ENCODE measurements at regions not wholly inside any gene's neighbourhood (a gene's known extent, or its start where the extent isn't known, plus 50 kb on each side); places are given as distances from the start of the nearest gene placed in this dataset.

DNA sequence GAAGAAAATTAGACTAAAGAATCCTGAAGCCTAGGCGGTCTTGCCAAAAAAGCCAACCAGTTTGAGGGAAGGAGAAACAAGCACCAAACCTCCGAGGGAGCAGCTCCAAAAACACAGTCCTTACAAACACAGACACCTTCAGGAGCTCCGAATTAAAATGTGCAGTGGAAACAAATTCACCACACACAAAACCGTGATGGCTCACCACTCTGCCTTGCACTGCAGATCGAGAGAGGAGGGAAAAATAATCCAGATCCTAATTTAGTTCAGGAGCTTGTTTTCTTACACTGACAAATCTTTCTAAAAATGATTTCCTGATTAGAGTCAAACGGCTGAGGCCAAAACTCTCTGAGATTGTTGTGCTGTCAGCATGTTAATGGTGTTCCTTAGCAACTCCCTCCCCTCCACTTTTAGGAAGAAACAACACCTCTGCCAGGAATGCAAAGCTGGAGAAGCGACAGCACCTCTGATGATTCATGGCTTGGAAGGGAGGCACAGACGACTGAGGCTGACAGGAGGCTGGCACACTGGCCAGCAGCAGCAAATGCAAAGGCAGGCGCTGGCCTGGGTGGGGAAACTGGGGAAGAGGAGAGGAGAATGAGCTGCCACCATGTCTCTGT lies 249.4 kb upstream of the KLHL29 start:
- CTCF ChIA-PET: no interaction called here
- DNase-seq: no peak
- no peaks in the 10 kb centered on the region for H3K36me3 Mint-ChIP-seq (ENCODE audit: low read depth)
- no peak for ATAC-seq
- intact Hi-C loops (cut with DNase I, micrococcal nuclease): no loop called here
- H3K27ac Mint-ChIP-seq: no peak overlapping the region
- peaks cover 8% of the 10 kb centered on the region for H3K27me3 Mint-ChIP-seq
- H3K4me1 Mint-ChIP-seq: no peaks in the 10 kb centered on the region
- no peaks in the 10 kb centered on the region for H3K9me3 Mint-ChIP-seq (ENCODE audit: low read depth)
- POLR2A ChIA-PET: no interaction called here
- no peak overlapping the region for H3K4me3 Mint-ChIP-seq

DNA sequence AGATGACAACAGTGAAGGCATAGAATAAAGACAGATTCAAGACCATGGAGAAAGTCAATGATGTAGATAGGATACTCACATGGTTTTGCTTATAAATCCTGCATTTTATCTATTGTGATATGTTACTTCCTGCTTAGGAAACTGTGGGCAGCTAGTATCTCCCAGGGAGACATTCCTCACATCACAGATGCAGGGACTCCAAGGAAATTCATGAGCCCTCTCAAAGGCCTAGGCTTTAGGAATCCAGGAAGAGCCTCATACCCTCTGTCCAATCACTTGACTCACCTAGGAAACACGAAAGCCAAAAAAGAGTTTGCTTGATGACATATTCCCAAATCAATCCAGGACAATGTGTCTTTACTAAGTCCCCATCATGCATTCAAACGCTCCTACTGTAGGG lies 247.8 kb upstream of the KLHL29 start:
- no peaks in the 10 kb centered on the region for H3K36me3 Mint-ChIP-seq (ENCODE audit: low read depth)
- DNase-seq (no peak), ATAC-seq (no peak)
- peaks cover 8% of the 10 kb centered on the region for H3K27me3 Mint-ChIP-seq
- H3K4me1 Mint-ChIP-seq: no peaks in the 10 kb centered on the region
- no peak overlapping the region for H3K27ac Mint-ChIP-seq
- intact Hi-C loops (cut with DNase I, micrococcal nuclease): no loop called here
- ChIA-PET CTCF (no interaction called here), POLR2A (no interaction called here)
- no peak overlapping the region for H3K4me3 Mint-ChIP-seq
- H3K9me3 Mint-ChIP-seq (ENCODE audit: low read depth): no peaks in the 10 kb centered on the region

DNA sequence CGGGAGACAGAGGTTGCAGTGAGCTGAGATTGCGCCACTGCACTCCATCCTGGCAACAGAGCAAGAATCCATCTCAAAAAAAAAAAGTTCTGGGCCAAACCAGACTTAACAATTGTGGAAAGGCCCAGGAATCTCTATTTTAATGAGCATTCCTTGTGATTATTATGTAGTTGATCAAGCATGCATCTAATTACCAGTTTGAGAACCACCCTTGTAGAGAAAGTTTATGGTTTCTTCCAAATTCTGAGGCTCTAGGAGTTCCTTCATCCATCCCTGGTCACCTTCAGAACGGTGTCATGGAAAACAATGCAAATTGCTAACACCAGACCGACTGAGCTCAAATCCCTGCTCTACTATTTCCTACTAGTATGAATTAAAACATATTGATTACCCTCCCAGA lies 246.3 kb upstream of the KLHL29 start:
- Mint-ChIP-seq H3K36me3 (ENCODE audit: low read depth) (no peaks in the 10 kb centered on the region), H3K4me1 (no peaks in the 10 kb centered on the region), H3K27ac (no peak overlapping the region), H3K27me3 (peaks cover 8% of the 10 kb centered on the region), H3K9me3 (ENCODE audit: low read depth) (no peaks in the 10 kb centered on the region), H3K4me3 (no peak overlapping the region)
- CTCF ChIA-PET: interaction anchor here (0.6 kb wide), 1 partner anchor 1659 kb away, joined by 3 read pairs; no protein-coding TSS in a partner anchor
- POLR2A ChIA-PET: no interaction called here
- ATAC-seq (no peak), DNase-seq (no peak)
- intact Hi-C loops (cut with DNase I, micrococcal nuclease): no loop called here

DNA sequence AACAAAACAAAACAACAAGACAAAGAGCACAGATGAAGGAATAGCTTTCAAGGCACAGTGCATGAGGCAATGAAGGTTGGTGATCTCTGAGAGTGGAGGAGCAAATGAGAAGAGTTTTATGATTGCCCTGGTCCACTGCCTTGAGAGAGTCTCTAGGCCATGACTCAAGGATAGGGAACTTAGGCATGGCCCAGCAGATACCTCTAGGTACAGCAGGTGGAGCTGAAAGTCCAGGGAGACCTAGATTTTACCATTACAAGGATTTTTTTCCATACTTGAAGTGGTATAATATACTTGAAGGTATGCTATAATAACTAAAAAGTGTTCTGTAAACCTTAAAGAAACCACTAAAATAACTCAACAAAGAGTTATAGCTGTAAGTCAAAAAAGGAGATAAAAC lies 239.5 kb upstream of the KLHL29 start:
- Mint-ChIP-seq H3K27me3 (peaks cover 19% of the 10 kb centered on the region), H3K27ac (no peak overlapping the region), H3K9me3 (ENCODE audit: low read depth) (no peaks in the 10 kb centered on the region), H3K4me1 (no peaks in the 10 kb centered on the region), H3K4me3 (no peak overlapping the region), H3K36me3 (ENCODE audit: low read depth) (no peaks in the 10 kb centered on the region)
- DNase-seq: no peak
- CTCF ChIA-PET: interaction anchor here (1.2 kb wide), 1 partner anchor 14 kb away, joined by 3 read pairs; no protein-coding TSS in a partner anchor
- POLR2A ChIA-PET: no interaction called here
- ATAC-seq: no peak
- intact Hi-C loops (cut with DNase I, micrococcal nuclease): no loop called here

DNA sequence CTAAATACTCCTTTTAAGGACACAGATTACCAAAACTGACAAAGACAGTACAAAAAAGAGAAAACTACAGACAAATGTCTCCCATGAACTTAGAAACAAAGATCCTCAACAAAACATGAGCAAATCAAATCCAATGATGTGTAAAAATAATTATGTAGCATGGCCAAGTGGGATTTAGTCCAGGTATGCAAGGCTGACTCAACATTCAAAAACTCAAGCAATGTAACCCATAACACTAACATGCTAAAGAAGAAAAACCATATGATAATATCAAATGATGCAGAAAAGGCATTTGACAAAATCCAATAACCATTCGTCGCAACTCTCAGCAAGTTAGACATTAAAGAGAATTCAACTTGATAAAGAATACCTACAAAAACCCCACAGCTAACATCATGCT lies 239.0 kb upstream of the KLHL29 start:
- intact Hi-C loops (cut with DNase I, micrococcal nuclease): no loop called here
- Mint-ChIP-seq H3K4me3 (no peak overlapping the region), H3K9me3 (ENCODE audit: low read depth) (no peaks in the 10 kb centered on the region), H3K36me3 (ENCODE audit: low read depth) (no peaks in the 10 kb centered on the region), H3K27me3 (peaks cover 23% of the 10 kb centered on the region), H3K4me1 (no peaks in the 10 kb centered on the region), H3K27ac (no peak overlapping the region)
- ChIA-PET CTCF (interaction anchor here (1.2 kb wide), 1 partner anchor 15 kb away, joined by 3 read pairs; no protein-coding TSS in a partner anchor), POLR2A (no interaction called here)
- DNase-seq (no peak), ATAC-seq (no peak)

DNA sequence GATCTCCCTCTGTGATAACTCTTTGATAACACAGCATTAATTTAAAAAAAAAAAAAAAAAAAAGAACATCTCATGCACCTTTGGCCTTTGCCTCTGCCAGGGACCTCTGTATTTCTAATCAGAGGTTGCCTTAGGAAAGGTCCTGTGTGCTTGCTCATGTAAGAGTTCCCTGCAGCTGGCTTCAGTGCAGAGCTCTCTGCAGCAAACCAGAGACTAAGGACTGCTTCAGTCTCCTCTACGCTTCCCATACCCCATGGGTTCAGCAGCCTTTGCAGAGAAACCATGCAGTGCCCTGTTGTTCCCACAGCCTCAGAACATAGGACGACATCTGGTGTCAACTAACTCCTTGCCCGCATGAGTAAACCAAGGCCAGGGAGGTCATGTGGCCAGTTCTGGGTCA lies 236.6 kb upstream of the KLHL29 start:
- ATAC-seq: no peak
- Mint-ChIP-seq H3K36me3 (ENCODE audit: low read depth) (no peaks in the 10 kb centered on the region), H3K9me3 (ENCODE audit: low read depth) (no peaks in the 10 kb centered on the region), H3K4me3 (no peak overlapping the region), H3K4me1 (no peaks in the 10 kb centered on the region), H3K27ac (no peak overlapping the region), H3K27me3 (peaks cover 24% of the 10 kb centered on the region)
- DNase-seq: no peak
- ChIA-PET POLR2A (no interaction called here), CTCF (interaction anchor here (0.7 kb wide), 1 partner anchor 15 kb away, joined by 3 read pairs; no protein-coding TSS in a partner anchor)
- intact Hi-C loops (cut with DNase I, micrococcal nuclease): no loop called here

DNA sequence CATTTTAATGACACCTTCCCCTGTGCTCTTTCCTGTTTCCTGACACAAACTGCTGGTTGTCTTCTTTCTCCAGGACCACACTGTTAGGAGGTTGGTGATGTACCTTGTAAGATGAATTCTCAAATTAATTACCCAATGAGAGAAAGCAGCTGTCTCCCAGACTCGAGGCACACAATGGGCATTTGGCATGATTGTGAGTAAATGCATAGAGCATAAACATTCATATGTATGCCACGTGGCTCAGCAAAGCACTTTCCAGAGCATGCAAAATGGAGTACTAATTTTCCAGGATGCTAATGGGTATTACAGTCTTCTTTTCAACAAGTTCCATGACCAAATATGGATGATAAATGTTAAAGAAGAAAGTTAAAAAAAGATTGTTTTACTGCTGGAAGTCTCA lies 235.2 kb upstream of the KLHL29 start:
- ATAC-seq (no peak), DNase-seq (no peak)
- POLR2A ChIA-PET: no interaction called here
- Mint-ChIP-seq H3K4me3 (no peak overlapping the region), H3K4me1 (no peaks in the 10 kb centered on the region), H3K27ac (no peak overlapping the region), H3K9me3 (ENCODE audit: low read depth) (no peaks in the 10 kb centered on the region), H3K27me3 (peaks cover 24% of the 10 kb centered on the region), H3K36me3 (ENCODE audit: low read depth) (no peaks in the 10 kb centered on the region)
- CTCF ChIA-PET: no interaction called here
- intact Hi-C loops (cut with DNase I, micrococcal nuclease): no loop called here

DNA sequence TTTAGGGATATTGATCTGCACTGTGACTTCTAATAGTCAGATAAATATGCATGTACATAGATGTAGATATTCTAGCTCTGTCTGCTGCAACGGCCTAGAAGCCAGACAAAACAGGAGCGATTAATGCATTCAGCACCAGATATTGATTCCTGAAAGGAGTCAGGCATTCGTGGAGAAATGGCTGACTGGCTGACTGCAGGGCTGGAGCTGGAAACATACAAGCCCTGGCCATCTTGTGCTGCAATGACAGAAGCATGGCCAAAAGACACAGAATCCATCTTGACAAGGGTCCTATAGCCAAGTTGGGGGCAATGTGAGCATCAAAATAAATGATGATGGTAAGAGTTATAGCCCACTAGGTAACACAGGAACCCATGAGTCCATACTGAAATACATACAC lies 231.5 kb upstream of the KLHL29 start:
- H3K27ac Mint-ChIP-seq: no peak overlapping the region
- CTCF ChIA-PET: no interaction called here
- H3K9me3 Mint-ChIP-seq (ENCODE audit: low read depth): no peaks in the 10 kb centered on the region
- intact Hi-C loops (cut with DNase I, micrococcal nuclease): no loop called here
- no peak for ATAC-seq
- H3K4me1 Mint-ChIP-seq: no peaks in the 10 kb centered on the region
- no peak overlapping the region for H3K4me3 Mint-ChIP-seq
- H3K27me3 Mint-ChIP-seq: peaks cover 16% of the 10 kb centered on the region
- POLR2A ChIA-PET: no interaction called here
- no peaks in the 10 kb centered on the region for H3K36me3 Mint-ChIP-seq (ENCODE audit: low read depth)
- DNase-seq: no peak

DNA sequence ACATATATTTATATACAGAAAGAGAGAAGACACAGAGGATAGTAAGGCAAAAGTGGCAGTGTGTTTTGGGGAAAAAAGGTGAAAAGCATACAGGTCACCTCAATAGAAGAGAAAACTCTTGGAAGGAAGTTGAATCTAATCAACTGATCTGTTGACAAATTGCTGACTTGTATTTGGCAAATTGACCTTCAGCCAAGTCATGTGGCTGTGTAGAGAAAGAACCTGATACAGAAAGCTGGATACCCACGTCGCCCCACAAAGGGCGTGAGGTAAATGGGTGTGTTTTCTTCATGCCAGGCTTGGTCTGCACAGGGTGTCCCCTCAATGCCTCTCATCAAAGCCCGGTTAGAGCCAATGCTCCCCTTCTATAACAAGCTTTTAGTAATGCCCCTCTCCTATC lies 230.0 kb upstream of the KLHL29 start:
- intact Hi-C loops (cut with DNase I, micrococcal nuclease): no loop called here
- Mint-ChIP-seq H3K27ac (no peak overlapping the region), H3K36me3 (ENCODE audit: low read depth) (no peaks in the 10 kb centered on the region), H3K4me1 (no peaks in the 10 kb centered on the region), H3K27me3 (peaks cover 13% of the 10 kb centered on the region), H3K9me3 (ENCODE audit: low read depth) (no peaks in the 10 kb centered on the region), H3K4me3 (no peak overlapping the region)
- POLR2A ChIA-PET: no interaction called here
- ATAC-seq: no peak
- CTCF ChIA-PET: no interaction called here
- no peak for DNase-seq

DNA sequence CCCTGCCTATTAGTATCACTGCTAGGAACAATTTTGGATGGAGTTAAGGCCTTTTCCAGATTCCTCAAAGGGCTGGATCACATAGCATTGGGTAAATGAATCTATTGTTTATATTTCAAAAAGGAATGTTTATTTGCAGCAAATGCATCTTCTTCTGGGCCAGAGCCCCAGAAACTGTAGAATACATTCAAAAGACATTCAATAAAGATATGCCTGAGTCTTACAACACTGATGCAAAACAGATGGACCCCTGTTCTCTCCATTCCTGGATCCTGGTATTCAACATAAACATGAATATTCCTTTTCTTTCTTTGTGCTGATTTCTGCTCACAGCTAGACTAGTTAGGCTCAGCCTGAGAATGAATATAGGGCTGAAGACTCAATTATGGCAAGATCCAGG lies 227.2 kb upstream of the KLHL29 start:
- no peaks in the 10 kb centered on the region for H3K9me3 Mint-ChIP-seq (ENCODE audit: low read depth)
- POLR2A ChIA-PET: no interaction called here

DNA sequence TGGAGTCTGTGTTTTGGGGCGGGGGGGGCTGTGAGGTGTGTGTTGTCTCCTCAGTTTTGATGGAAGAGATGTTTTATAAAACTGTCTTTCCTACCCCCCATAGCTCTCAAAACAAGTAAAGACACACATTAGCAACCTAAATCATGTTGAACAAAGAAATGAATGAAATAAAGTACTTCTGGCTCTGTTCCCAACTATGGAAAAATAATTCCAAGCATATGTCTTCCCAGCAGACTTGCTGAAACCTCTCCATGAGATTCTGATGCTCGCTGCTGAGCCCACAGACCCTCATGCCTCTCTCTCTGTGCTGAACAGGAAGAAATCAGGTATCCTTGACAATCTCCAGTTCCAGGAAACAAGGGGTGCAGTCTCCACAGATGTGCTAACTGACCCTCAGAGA lies 226.7 kb upstream of the KLHL29 start:
- no peak for DNase-seq
- no peaks in the 10 kb centered on the region for H3K4me1 Mint-ChIP-seq
- no peak for ATAC-seq
- ChIA-PET CTCF (no interaction called here), POLR2A (no interaction called here)
- H3K4me3 Mint-ChIP-seq: no peak overlapping the region
- H3K9me3 Mint-ChIP-seq (ENCODE audit: low read depth): no peaks in the 10 kb centered on the region
- H3K27me3 Mint-ChIP-seq: peaks cover 6% of the 10 kb centered on the region
- H3K27ac Mint-ChIP-seq: no peak overlapping the region
- intact Hi-C loops (cut with DNase I, micrococcal nuclease): no loop called here
- no peaks in the 10 kb centered on the region for H3K36me3 Mint-ChIP-seq (ENCODE audit: low read depth)

More for the DNA sequence above, 227.2 kb upstream of the KLHL29 start:
- no peak overlapping the region for H3K4me3 Mint-ChIP-seq
- intact Hi-C loops (cut with DNase I, micrococcal nuclease): no loop called here
- H3K27ac Mint-ChIP-seq: no peak overlapping the region
- no peaks in the 10 kb centered on the region for H3K36me3 Mint-ChIP-seq (ENCODE audit: low read depth)
- H3K27me3 Mint-ChIP-seq: peaks cover 6% of the 10 kb centered on the region
- CTCF ChIA-PET: no interaction called here
- ATAC-seq (no peak), DNase-seq (no peak)
- H3K4me1 Mint-ChIP-seq: no peaks in the 10 kb centered on the region

DNA sequence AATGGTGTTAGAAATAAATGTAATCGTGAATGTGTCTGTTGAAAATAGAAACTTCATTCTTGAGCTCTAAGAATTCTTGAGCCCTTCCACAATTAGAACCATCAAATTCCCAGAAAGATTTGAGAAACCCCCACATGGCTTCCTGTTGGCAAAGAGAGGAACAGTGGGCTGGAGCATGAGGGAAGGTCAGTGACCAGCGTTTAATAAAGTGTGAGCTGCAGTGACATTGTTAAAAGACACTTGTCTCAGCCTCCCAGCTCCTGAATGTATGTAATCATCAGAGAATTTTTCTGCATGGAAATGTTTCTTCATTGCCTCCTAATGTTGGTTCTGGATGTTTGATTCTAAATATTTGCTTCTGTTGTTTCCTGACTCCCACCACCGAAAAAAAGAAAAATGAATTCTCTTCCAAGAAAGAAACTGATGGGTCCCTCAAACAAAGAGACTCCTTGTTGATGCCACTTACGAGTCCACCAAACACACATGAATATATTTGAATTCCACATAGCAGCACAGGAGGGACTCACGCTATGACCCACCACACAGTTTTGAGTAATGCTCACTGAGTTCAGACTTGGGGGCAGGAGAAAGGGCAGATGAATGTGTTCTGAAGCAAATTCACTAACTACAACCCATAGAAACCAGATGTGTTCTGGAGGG lies 225.1 kb upstream of the KLHL29 start:
- no peaks in the 10 kb centered on the region for H3K4me1 Mint-ChIP-seq

More for the DNA sequence above, 225.1 kb upstream of the KLHL29 start:
- Mint-ChIP-seq H3K4me3 (no peak overlapping the region), H3K27me3 (peaks cover 5% of the 10 kb centered on the region), H3K9me3 (ENCODE audit: low read depth) (no peaks in the 10 kb centered on the region), H3K36me3 (ENCODE audit: low read depth) (no peaks in the 10 kb centered on the region), H3K27ac (no peak overlapping the region)
- ChIA-PET POLR2A (no interaction called here), CTCF (no interaction called here)
- DNase-seq: no peak
- ATAC-seq: no peak
- intact Hi-C loops (cut with DNase I, micrococcal nuclease): no loop called here

Data from activated CD4-positive, alpha-beta T cell treated with anti-CD3 and anti-CD28 coated beads for 36 hours (primary cell).